ENCODE measurements at regions not wholly inside any gene's neighbourhood (a gene's known extent, or its start where the extent isn't known, plus 50 kb on each side); places are given as distances from the start of the nearest gene placed in this dataset.

DNA sequence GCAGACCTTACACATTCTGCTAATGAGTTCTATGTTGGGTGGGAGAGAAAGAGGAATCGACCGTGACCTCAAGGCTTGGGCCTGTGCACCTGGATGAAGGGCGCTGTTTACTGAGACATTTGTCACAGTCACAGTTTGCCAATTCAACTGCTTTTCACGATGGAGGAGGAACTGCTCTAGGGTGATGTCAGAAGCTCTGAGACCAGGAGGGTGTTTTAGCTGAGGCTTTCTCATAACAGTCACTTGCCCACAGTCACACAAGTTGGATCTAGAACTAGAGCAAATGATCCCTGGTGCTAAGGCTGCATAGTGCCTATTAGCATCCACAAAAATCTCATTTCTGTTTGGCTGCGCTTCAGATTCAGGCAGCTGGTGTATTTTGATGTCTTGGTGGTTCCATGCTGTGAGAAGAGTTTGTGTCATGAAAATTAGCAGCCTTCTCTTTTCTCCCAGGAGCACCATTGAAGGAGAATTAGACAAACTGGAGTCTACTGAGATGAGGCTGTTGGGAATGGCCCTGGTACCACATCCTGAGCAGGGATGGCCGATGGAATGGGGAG, 83.3 kb upstream of the TGM3 start:
- H3K27me3 Mint-ChIP-seq: peaks cover 7 to 30% (median 19%) of the 10 kb centered on the region in 5 donors
- no peak overlapping the region for H3K4me3 Mint-ChIP-seq
- CTCF ChIA-PET: no interaction called here
- Histone ChIP-seq H3K27ac (ENCODE audit: low read depth, low read length) (no peak overlapping the region), H3K9me3 (ENCODE audit: control insufficient read depth in 2 of 3, low read length in 3 of 3) (no peaks in the 10 kb centered on the region), H3K4me3 (ENCODE audit: low read length) (no peak overlapping the region), H3K4me1 (ENCODE audit: control insufficient read depth in 2 of 2, insufficient read depth in 2 of 2, low read length in 2 of 2) (peaks cover 6 to 8% of the 10 kb centered on the region in 2 donors), H3K27me3 (ENCODE audit: control insufficient read depth in 2 of 2, insufficient read depth in 2 of 2, low read length in 2 of 2) (no peaks in the 10 kb centered on the region), H3K36me3 (ENCODE audit: control insufficient read depth in 2 of 3, insufficient read depth in 3 of 3, low read length in 3 of 3) (no peaks in the 10 kb centered on the region)
- H3K4me1 Mint-ChIP-seq: peaks cover 0 to 5% (median 0%) of the 10 kb centered on the region in 7 donors
- intact Hi-C loops (cut with micrococcal nuclease): no loop called here
- ATAC-seq (peak; percentile 8), DNase-seq (no peak)
- POLR2A ChIA-PET: no interaction called here
- H3K27ac Mint-ChIP-seq: no peak overlapping the region
- no peaks in the 10 kb centered on the region for H3K36me3 Mint-ChIP-seq
- H3K9me3 Mint-ChIP-seq: no peaks in the 10 kb centered on the region

DNA sequence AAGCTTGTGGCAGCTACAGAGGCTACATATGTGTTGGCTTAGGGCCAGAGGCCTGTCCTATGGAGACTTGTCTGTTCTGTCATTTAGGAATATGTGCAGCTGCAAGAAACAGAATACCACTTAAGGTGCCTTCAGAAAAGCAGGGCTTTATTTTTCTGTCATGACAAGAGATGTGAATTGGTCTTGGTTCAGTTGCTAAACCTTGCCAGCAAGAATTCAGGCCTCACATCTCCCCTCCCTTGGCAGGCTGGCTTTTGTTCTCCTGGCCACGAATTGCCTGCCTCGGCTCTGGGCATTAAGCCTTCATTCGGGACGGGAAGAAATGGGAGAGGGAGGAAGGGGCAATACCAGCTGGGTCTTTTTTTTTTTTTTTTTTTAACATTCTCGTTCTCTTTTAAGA, 82.4 kb upstream of the TGM3 start:
- intact Hi-C loops (cut with micrococcal nuclease): no loop called here
- Histone ChIP-seq H3K27ac (ENCODE audit: low read depth, low read length) (no peak overlapping the region), H3K4me3 (ENCODE audit: low read length) (no peak overlapping the region), H3K9me3 (ENCODE audit: control insufficient read depth in 2 of 3, low read length in 3 of 3) (no peaks in the 10 kb centered on the region), H3K36me3 (ENCODE audit: control insufficient read depth in 2 of 3, insufficient read depth in 3 of 3, low read length in 3 of 3) (no peaks in the 10 kb centered on the region), H3K27me3 (ENCODE audit: control insufficient read depth in 2 of 2, insufficient read depth in 2 of 2, low read length in 2 of 2) (no peaks in the 10 kb centered on the region), H3K4me1 (ENCODE audit: control insufficient read depth in 2 of 2, insufficient read depth in 2 of 2, low read length in 2 of 2) (no peaks in the 10 kb centered on the region)
- H3K27ac Mint-ChIP-seq: no peak overlapping the region
- H3K36me3 Mint-ChIP-seq: no peaks in the 10 kb centered on the region
- ATAC-seq (no peak), DNase-seq (no peak)
- POLR2A ChIA-PET: no interaction called here
- H3K27me3 Mint-ChIP-seq: peaks cover 7 to 30% (median 14%) of the 10 kb centered on the region in 5 donors
- CTCF ChIA-PET: no interaction called here
- peaks cover 0 to 5% (median 2%) of the 10 kb centered on the region in 7 donors for H3K4me1 Mint-ChIP-seq
- no peak overlapping the region for H3K4me3 Mint-ChIP-seq
- H3K9me3 Mint-ChIP-seq: peaks cover 0 to 3% (median 0%) of the 10 kb centered on the region in 11 donors

DNA sequence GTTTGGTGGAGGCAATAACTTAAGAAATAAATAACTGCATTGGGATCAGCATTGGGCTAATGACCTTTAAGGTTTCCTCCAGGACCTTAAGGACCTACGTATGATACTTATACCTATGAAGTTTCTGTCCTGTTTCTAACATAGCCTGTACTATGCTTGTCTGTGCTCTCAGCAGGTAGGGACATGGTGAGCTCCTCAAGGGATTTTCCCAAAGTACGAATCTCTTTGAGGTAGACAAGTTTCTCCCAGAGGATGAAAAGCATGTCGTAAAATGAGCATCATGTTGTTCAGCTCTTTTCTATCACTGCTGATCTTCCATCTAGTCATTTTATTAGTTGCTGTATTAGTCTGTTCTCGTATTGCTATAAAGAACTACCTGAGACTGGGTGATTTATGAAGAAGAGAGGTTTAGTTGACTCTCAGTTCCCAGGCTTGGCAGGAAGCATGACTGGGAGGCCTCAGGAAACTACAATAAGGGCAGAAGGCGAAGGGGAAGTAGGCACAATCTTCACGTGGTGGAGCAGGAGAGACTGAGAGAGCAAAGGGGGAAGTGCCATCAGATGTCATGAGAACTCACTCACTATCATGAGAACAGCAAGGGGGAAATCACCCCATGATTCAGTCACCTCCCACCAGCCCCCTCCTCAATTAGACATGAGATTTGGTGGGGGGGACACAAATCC, 77.8 kb upstream of the TGM3 start:
- Mint-ChIP-seq H3K27ac (peak overlapping the region in 1 of 9 donors; percentile 4), H3K9me3 (peaks cover 0 to 21% (median 6%) of the 10 kb centered on the region in 11 donors), H3K36me3 (peaks cover 0 to 6% (median 0%) of the 10 kb centered on the region in 5 donors), H3K27me3 (peaks cover 0 to 18% (median 5%) of the 10 kb centered on the region in 5 donors), H3K4me3 (no peak overlapping the region), H3K4me1 (peaks cover 0 to 12% (median 5%) of the 10 kb centered on the region in 7 donors)
- peaks cover 0 to 2% (median 0%) of the 10 kb centered on the region in 3 experiments for H3K9me3 ChIP-seq (ENCODE audit: control insufficient read depth in 2 of 3, low read length in 3 of 3)
- POLR2A ChIA-PET: no interaction called here
- H3K4me1 ChIP-seq (ENCODE audit: control insufficient read depth in 2 of 2, insufficient read depth in 2 of 2, low read length in 2 of 2): no peaks in the 10 kb centered on the region
- H3K27me3 ChIP-seq (ENCODE audit: control insufficient read depth in 2 of 2, insufficient read depth in 2 of 2, low read length in 2 of 2): no peaks in the 10 kb centered on the region
- no peaks in the 10 kb centered on the region for H3K36me3 ChIP-seq (ENCODE audit: control insufficient read depth in 2 of 3, insufficient read depth in 3 of 3, low read length in 3 of 3)
- peak; percentile 88 for ATAC-seq
- CTCF ChIA-PET: no interaction called here
- no peak overlapping the region for H3K27ac ChIP-seq (ENCODE audit: low read depth, low read length)
- DNase-seq: no peak
- H3K4me3 ChIP-seq (ENCODE audit: low read length): no peak overlapping the region
- intact Hi-C loops (cut with micrococcal nuclease): no loop called here

DNA sequence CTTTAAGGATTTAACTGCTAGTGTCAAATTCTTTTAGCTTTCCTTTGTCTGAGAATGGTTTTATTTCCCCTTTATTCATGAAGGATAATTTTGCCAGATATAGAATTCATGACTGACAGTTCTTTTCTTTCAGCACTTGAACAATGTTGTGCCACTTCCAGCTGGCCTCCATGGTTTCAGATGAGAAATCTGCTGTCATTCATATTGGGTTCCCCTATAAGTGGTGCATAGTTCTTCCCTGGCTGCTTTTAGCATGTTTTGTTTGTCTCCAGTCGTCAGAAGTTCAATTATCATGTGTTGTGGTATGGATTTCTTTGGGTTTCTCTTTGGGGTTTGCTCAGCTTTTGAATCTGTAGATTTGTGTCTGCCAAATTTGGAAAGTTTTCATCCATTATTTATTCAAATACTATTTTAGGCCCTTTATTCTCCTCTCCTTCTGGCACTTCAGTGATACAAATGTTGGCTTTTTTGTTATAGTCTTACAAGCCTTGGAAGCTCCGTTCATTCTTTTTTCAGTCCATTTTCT, 76.3 kb upstream of the TGM3 start:
- H3K27me3 ChIP-seq (ENCODE audit: control insufficient read depth in 2 of 2, insufficient read depth in 2 of 2, low read length in 2 of 2): no peaks in the 10 kb centered on the region
- H3K27ac ChIP-seq (ENCODE audit: low read depth, low read length): no peak overlapping the region
- CTCF ChIA-PET: no interaction called here
- ATAC-seq (no peak), DNase-seq (no peak)
- H3K9me3 Mint-ChIP-seq: peaks cover 0 to 21% (median 6%) of the 10 kb centered on the region in 11 donors
- no peak overlapping the region for H3K4me3 ChIP-seq (ENCODE audit: low read length)
- H3K27me3 Mint-ChIP-seq: peaks cover 0 to 13% (median 7%) of the 10 kb centered on the region in 5 donors
- intact Hi-C loops (cut with micrococcal nuclease): no loop called here
- H3K4me1 Mint-ChIP-seq: peaks cover 0 to 12% (median 5%) of the 10 kb centered on the region in 7 donors
- H3K36me3 ChIP-seq (ENCODE audit: control insufficient read depth in 2 of 3, insufficient read depth in 3 of 3, low read length in 3 of 3): no peaks in the 10 kb centered on the region
- H3K9me3 ChIP-seq (ENCODE audit: control insufficient read depth in 2 of 3, low read length in 3 of 3): peaks cover 0 to 2% (median 0%) of the 10 kb centered on the region in 3 experiments
- peaks cover 0 to 6% (median 0%) of the 10 kb centered on the region in 5 donors for H3K36me3 Mint-ChIP-seq
- H3K4me1 ChIP-seq (ENCODE audit: control insufficient read depth in 2 of 2, insufficient read depth in 2 of 2, low read length in 2 of 2): no peaks in the 10 kb centered on the region
- POLR2A ChIA-PET: no interaction called here
- H3K4me3 Mint-ChIP-seq: no peak overlapping the region
- H3K27ac Mint-ChIP-seq: no peak overlapping the region

DNA sequence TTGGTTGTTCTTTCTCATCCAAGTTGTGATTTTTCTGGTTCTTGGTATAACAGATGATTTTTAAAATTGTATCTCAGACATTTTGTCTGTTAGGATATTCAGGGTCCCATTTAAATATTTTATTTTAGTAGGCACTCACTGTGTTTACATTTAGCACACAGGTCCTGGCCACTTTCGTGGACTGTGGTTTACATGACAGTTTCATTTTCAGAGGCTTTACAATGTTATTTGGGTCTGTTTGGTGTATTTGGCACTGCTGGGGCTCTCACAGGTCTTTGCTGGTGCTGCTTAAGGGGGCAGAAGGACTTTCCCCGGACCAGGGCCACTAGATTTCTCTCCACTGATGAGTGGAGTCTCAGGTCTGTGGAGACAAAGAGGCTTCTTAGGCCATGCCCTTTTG, 75.5 kb upstream of the TGM3 start:
- Mint-ChIP-seq H3K9me3 (peaks cover 0 to 21% (median 6%) of the 10 kb centered on the region in 11 donors), H3K4me1 (peaks cover 0 to 12% (median 5%) of the 10 kb centered on the region in 7 donors), H3K36me3 (peaks cover 0 to 6% (median 0%) of the 10 kb centered on the region in 5 donors), H3K27me3 (peaks cover 0 to 18% (median 7%) of the 10 kb centered on the region in 5 donors), H3K4me3 (no peak overlapping the region), H3K27ac (no peak overlapping the region)
- H3K27ac ChIP-seq (ENCODE audit: low read depth, low read length): no peak overlapping the region
- H3K36me3 ChIP-seq (ENCODE audit: control insufficient read depth in 2 of 3, insufficient read depth in 3 of 3, low read length in 3 of 3): no peaks in the 10 kb centered on the region
- H3K4me3 ChIP-seq (ENCODE audit: low read length): no peak overlapping the region
- ChIA-PET POLR2A (no interaction called here), CTCF (no interaction called here)
- no peaks in the 10 kb centered on the region for H3K4me1 ChIP-seq (ENCODE audit: control insufficient read depth in 2 of 2, insufficient read depth in 2 of 2, low read length in 2 of 2)
- DNase-seq (no peak), ATAC-seq (no peak)
- intact Hi-C loops (cut with micrococcal nuclease): no loop called here
- peaks cover 0 to 2% (median 0%) of the 10 kb centered on the region in 3 experiments for H3K9me3 ChIP-seq (ENCODE audit: control insufficient read depth in 2 of 3, low read length in 3 of 3)
- H3K27me3 ChIP-seq (ENCODE audit: control insufficient read depth in 2 of 2, insufficient read depth in 2 of 2, low read length in 2 of 2): no peaks in the 10 kb centered on the region

DNA sequence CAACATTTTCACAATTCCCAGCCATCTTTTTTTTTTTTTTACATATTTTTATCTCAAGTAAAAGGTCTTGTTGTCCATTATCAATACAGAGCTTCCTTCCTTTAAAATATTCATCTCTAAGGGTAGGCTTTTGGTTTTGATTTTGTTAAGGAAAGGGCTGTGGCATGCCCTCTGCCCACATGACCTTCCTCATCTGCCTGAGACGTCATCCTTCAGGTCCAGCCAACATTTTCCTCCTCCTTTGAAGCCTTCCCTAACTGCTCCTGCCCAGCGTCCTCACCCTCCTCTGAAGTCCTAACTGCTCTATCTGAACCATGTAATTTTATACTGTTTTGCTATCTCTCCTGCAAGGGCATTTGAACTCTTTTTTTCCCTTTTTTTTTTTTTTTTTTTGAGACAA, 73.9 kb upstream of the TGM3 start:
- H3K27me3 Mint-ChIP-seq: peaks cover 0 to 15% (median 7%) of the 10 kb centered on the region in 5 donors
- Histone ChIP-seq H3K36me3 (ENCODE audit: control insufficient read depth in 2 of 3, insufficient read depth in 3 of 3, low read length in 3 of 3) (no peaks in the 10 kb centered on the region), H3K4me3 (ENCODE audit: low read length) (no peak overlapping the region), H3K4me1 (ENCODE audit: control insufficient read depth in 2 of 2, insufficient read depth in 2 of 2, low read length in 2 of 2) (no peaks in the 10 kb centered on the region), H3K27ac (ENCODE audit: low read depth, low read length) (no peak overlapping the region), H3K27me3 (ENCODE audit: control insufficient read depth in 2 of 2, insufficient read depth in 2 of 2, low read length in 2 of 2) (no peaks in the 10 kb centered on the region), H3K9me3 (ENCODE audit: control insufficient read depth in 2 of 3, low read length in 3 of 3) (peaks cover 0 to 2% (median 0%) of the 10 kb centered on the region in 3 experiments)
- peaks cover 0 to 6% (median 0%) of the 10 kb centered on the region in 5 donors for H3K36me3 Mint-ChIP-seq
- peaks cover 0 to 12% (median 5%) of the 10 kb centered on the region in 7 donors for H3K4me1 Mint-ChIP-seq
- no peak overlapping the region for H3K4me3 Mint-ChIP-seq
- intact Hi-C loops (cut with micrococcal nuclease): no loop called here
- DNase-seq (no peak), ATAC-seq (no peak)
- H3K27ac Mint-ChIP-seq: no peak overlapping the region
- CTCF ChIA-PET: no interaction called here
- POLR2A ChIA-PET: interaction anchor here (0.6 kb wide), 1 partner anchor 11 kb away, joined by 4 read pairs; no protein-coding TSS in a partner anchor
- peaks cover 0 to 21% (median 6%) of the 10 kb centered on the region in 11 donors for H3K9me3 Mint-ChIP-seq

Data from naive thymus-derived CD4-positive, alpha-beta T cell (primary cell).